Pons (tissue), 1 donor: ENCODE measurements at regions not wholly inside any gene's neighbourhood (a gene's known extent, or its start where the extent isn't known, plus 50 kb on each side); places are given as distances from the start of the nearest gene placed in this dataset.
"Not testable (repeated sequence)": the region's sequence is repeated elsewhere in the genome, so short reads cannot be mapped to it uniquely, and the experiment has no call there.

Source experiments
- DNase-seq: peaks from one replicate; pipeline ENCODE4 v3.0.0-alpha.2; 2016; ENCODE audit warnings: low spot score

DNA sequence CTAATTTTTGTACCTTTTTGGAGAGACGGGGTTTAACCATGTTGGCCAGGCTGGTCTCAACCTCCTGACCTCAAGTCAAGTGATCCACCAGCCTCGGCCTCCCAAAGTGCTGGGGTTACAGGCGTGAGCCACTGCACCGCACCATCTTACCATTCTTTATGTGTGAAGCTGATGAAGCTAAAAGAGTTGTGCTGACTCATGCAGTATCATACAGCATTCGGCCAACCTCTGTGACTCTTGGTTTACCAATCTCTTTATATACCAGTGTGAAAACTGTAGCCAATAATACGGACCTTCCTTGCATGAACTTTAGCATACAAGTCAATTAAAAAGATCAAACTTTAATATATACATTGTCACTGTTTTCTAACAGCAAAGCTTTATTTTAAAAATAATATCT lies 878.2 kb upstream of the MBL2 start:
- DNase-seq: no peak

DNA sequence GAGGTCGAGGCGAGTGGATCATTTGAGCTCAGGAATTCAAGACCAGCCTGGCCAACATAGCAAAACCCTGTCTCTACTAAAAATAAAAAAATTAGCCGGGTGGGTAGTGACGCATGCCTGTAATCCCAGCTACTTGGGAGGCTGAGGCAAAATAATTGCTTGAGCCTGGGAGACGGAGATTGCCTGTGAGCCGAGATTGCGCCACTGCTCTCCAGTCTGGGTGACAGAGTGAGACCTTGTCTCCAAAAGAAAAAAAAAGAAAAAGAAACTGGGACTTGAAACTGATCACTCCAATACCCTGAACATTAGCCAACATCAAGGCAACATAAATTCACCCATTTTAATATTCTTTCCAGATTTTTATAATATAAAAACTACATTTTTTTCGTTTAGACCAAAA lies 874.6 kb upstream of the MBL2 start:
- not testable (repeated sequence) for DNase-seq

DNA sequence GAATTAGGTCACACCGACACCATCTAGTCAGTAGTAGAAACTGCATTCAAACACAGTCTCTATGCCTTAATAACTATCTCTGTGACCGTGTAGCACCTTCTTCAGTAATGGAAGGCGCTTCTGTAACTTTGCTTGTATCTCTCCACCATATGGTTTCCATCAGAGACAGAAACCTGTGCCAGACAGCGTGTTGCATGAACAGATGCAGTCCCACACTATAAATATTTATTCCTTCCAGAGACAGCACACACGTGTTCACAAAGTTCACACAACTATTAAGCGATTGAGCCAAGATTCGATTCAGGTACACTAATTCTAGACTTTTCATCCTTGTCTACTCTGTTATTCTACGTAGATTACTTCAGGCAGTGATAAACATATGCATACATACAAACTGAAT lies 873.9 kb upstream of the MBL2 start:
- DNase-seq: no peak

DNA sequence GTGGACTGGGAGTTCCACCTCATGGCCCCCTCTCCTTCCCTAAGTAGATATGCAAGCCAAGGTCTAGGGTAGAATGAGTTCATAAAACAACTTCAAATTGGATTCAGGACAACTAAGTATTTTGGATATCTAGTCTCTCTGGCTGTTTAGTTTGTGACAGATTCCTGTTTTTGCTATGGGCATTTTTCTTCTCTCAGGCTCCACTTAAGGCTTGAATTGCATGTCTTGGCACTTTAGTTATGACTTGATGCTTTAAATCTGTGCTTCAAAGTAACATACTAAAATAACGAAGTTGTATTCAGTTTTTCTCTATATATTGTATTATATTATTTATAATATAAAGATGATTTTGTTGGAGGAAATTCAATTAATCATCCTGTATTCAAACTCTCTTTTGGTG lies 873.4 kb upstream of the MBL2 start:
- no peak for DNase-seq

DNA sequence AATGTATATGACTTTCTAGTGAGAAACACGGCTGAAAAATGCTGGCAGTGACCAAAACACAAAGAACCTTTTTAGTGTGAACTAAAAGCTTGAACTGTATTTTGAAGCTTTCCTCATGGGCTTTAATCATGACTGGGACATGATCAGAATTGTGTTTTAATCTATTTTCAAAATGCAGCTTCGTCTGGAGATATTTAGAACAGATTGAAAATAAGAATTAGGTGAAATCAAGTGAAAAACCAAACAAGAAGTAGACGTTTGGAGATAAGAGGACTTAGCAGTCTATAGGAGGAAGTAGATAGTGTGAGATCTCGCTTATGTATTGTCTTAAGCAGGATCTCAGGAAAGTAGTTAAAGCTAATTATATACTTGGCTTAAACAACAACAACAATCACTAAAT lies 865.4 kb upstream of the MBL2 start:
- no peak for DNase-seq

DNA sequence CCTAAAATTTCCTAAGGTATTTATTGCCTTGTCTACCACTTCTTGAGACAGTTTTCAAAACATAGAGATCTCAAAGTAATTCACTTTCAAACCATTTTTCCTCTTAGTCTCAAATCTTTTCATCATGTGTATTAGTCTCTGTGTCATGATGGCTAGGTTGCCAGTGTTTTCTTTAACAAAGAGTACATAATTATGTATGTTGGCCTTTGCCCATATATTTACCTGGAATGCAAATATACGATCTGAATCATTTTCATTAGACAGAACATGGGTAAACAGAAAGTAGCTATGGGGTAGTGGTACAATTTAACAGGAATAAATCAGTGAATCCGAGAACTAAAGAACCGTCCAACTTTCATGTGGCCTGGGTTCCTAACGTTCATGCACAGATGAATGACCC lies 852.1 kb upstream of the MBL2 start:
- DNase-seq: no peak

DNA sequence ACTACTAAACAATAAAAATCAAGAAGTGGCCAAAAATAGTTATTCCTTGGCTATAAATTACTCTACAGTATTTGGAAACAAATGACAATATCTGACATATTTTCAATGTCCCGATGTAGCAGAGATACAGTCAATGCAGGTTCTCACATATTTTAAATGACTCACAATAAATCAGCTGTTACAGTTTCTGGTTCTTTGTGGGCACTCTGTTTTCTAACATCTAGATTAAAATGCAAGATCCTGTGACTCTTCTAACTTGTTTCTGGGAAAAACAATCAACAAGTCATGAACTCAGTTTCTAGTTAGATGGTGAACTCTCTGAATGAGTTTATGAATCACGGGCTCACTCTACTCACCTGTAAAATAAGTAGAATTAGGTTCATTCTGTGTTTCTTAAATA lies 849.6 kb upstream of the MBL2 start:
- DNase-seq: no peak

DNA sequence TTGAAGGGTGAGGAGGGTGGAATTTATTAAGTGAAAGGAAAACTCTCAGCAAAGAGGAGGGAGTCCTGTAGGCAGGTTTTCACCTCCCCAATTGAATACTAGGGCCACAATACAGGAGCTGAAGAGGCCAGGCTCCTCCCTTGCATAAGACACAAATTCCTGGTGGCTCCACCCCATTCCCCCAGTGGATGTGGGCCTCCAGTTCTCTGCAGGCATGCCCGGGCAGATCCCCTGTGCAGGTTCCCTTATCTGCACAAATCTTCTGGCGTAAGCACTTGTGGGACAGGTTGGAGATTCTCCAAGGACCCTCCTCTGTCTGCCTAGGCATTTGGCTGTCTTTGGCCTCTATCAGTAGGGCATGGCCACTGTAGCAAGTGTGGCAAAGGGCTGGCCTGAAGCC lies 847.1 kb upstream of the MBL2 start:
- DNase-seq: no peak

DNA sequence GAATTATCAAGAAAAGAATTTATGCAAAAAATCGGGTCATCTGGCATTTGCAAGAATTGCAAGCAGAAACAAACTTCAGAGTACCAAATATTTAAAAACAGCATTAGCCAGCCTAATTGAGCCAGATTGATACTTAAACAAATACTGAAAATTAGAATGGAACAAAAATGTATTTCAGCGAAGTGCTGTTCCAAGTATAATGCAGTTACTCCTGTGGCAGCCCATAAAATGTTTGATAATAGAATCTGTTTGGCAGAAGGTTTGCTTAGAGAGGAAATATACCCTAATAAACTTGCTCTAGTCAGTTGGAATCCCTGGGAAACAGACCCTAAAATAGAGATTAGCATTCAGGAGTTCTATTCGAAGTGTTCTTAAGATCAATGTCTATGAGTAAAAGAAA lies 835.1 kb upstream of the MBL2 start:
- DNase-seq: no peak

DNA sequence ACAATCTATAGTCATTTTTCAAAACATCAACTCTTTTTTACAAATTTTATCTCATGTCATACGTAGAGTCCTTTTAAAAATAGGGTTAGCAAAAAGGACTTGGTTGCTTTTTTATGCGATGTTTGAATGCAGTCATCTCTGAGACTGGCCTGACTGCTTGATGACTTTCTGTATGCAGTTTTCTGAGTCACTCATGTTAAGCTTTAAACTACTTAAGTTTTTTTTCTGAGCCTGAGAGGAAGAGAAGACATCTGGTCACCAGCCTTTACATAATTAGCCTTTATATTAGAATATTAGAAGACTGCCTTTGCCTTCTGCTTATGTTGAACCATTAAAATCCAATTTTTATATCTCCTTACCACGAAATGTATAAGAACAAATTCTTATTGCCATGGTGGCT lies 834.4 kb upstream of the MBL2 start:
- no peak for DNase-seq

DNA sequence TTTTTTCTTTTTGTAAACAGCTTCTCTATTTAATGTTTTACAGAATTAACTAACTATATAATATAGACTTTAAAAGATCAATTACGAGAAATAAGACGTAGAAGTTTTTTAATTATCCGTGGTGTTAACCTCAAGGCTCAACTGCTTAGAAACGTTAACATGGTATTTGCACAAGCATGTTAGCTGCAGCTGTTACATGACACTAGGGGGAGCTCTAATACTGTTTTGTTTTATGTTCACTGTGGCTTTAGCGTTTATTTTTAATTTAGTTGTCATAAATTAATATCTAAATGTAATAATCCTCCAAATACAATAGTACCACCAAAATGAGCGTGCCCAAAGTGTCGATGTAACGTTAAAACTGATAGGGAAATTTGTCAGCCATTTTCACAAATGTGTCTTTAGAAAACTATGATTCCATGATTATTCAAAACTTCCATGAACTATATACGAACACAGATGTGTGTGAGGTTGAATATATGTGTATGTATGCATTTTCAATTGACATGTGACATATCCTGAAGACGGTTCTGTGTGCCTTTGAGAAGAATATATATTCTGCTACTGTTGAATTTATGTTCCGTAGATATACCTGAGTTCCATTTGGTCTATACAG lies 828.8 kb upstream of the MBL2 start:
- DNase-seq: peak; percentile 49

DNA sequence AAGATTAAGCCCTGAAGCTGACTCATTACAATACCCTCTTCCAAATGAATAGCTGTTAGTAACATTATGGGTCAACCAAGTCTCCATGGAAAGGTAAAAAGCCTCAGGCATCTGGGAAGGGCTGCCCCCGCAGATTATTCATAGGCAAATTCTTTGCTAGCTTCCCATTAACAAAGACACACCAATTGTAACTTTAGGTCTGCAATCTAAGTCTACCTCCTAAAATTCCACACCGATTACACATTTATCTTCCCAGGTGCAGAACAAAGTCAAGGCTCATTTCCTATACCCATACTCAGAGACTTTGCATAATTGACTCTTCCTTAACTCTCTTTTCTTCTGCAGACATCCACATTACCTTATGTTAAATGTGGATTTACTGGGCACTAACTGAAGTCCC lies 826.3 kb upstream of the MBL2 start:
- DNase-seq: no peak

DNA sequence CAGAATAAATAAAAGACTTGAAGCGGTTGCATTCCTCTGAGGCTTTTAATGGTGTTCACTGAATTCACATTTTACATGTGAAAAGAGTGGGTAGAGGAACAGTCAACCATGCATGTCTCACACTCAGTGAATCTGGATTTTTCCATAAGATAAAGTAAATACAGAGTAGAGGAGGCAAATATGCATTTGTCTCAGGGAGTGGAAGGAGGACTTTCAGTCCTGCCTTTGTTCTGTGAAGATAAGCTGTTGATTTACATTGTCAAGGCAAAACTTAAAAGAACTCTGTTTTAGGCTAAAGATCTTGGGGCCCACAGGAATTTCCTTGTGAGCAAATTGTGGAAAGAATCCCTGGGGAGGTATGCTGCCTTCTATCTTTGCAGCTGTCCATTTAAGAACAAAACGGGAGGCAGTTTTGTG lies 825.3 kb upstream of the MBL2 start:
- no peak for DNase-seq

DNA sequence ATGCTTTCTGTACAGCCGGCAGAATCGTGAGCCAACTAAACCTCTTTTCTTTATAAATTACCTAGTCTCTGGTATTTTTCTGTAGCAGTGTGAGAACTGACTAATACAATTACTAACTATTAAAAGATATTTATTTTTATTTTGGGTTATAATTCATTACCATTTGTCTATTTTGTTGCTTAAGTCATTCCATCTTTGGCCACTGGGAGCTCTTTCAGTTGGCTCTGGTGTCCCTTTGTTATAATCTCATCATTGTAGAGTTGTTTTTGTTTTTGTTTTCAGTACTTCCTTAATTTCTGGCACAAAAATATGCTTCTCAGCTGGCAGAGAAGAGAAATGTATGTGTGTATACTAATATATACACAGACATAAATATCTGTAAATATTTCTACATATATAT lies 807.9 kb upstream of the MBL2 start:
- no peak for DNase-seq

DNA sequence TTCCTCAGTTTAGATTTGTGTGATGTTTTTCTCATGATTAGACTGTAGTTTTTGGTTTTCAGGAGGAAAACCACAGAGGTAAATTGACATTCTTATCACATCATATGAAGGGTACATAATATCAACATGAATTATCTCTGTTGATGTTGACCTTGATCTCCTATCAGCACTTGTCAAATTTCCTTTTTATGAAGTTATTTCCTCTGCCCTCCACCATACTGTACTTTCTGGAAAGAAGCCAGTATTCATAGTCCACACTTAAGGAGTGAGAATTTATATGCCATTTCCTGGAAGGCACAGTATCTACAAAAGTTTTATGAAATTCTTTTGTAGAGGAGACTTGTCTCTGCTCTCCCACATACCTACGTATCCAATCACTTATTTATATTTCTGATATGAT lies 807.2 kb upstream of the MBL2 start:
- DNase-seq: no peak

DNA sequence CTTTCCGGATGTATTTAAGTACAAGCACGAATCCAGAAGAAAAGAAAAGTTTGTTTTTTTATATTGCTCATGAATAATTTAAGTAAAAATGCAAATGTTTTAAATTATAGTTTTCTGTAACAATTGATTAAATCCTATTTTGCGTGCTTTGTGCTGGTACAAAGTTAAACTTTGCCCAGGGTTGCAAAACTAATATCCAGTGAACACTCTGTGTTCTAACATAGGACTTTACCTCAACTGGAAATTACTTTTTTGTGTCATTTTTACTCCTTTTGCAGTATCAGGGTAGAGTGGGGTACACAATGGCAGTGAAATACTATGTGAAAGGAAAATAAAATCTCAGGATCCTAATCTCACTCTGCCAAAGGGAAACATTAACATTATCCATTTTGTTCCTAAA lies 801.4 kb upstream of the MBL2 start:
- DNase-seq: no peak

DNA sequence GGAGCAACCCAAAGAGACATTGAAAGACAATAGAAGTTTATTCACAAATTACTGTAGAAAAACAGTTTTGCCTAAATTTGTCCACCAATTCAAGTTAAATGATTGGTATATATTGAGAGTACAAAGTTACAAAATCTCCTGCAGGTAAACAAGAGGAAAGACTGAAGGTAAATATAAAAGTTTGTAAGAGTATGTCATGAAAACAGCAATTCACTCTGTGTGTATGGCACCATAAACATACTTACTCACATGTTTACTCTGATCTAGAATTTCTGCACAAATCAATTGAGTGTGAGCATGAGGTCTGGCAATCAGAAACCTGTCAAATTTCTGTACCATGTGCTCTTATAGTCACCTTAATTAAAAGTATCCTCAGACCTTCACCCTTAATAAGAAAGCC lies 800.9 kb upstream of the MBL2 start:
- no peak for DNase-seq

DNA sequence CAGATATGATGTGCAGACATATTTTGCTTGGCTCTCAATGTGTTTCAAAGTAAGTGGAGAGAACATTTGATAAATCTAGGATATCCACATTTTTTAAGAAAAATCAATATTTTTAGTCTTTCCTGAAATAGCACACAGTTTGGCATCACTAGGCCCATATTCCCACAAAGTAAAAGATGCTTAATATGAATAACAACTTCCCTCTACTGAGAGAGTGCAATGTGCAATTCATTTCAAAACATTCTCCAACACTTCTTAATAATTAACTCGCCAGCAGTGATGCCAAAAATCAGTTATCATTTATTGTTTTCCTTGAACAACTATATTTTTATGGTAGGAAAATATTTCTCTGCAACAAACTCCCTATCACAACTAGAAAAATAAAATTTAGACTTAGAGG lies 800.2 kb upstream of the MBL2 start:
- DNase-seq: no peak

DNA sequence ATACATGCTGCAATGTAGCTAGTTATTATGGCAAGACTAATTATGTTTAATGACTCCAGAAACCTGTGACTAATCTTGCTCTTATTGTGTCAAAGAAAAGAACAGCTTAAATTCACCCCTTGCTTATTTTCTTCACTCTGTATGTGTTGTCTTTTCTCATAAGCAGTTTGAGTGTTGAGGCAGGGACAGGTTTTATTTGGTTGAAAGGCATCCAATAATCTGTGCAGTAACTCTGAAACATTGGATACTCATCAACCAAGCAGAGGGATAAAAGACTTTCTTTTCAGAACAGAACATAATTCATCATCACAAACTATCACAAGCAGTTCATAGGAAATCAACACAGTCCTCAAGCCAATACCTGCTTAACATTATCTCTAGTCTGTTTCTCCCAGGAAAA lies 797.6 kb upstream of the MBL2 start:
- no peak for DNase-seq

DNA sequence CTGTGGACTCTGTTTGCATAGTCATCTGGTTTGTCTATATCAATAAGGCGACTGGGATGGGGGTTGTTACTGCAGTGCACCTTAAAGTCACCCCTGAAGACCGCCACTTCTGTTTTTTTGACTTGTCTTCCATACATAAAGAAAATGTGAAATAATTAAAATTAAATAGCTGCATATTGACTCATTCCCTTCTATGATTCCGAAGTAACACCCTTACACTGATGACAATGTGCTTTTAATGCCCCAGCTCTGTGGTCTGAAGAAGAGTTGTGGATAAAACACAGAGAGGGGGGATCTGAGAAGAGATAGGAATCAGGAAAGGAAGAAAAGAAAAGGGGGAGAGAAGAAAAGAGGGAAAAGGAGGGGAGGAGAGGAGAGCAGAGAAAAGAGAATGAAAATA lies 796.9 kb upstream of the MBL2 start:
- no peak for DNase-seq

DNA sequence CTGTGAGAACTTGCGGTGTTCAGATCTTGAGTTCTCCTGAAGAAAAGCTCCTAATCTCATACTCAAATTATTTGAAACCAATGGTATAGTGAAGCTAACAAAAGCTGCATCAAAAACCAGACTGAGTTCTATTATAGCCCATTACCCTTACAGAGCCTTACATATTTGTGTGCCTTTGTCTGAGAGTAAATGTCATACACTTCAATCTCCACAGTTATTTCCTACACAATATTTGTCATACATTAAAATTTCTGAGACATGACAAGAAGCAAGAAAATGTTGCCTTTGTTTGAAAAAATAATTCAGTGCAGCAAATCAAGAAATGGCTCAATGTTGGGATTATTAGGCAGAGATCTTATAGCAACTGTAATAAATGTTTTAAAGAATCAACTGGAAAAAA lies 776.1 kb upstream of the MBL2 start:
- no peak for DNase-seq

DNA sequence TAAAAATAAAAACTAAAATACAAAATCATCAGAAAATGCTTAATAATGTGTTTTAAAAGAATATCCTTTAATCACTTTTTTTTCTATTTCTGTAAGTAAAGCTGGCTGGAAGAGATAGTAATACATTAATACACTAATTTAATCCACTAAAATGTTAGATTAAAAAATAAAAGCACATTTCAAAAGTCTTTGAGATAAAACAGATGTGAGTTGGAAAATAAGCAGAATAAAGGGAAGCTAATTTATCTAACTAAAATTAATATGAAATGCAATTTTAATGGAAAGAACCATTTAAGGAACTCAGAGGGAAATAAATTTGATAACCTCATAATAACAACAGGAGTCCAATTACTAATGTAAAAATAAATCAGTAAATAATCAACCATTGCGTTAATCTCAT lies 774.8 kb upstream of the MBL2 start:
- no peak for DNase-seq

DNA sequence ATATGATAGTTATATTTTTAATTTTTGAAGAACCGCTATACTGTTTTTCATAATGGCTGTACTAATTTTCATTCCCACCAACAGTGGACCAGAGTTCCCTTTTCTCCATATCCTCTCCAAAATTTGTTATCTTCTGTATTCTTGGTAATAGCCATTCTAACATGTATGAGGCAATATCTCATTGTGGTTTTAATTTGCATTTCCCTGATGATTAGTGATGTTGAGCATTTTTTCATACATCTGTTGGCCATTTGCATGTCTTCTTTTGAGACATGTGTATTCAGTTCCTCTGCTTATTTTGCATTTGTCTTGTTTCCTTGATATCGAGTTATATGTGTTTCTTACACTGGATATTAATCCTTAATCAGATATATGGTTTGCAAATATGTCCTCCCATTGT lies 770.8 kb upstream of the MBL2 start:
- DNase-seq: no peak

DNA sequence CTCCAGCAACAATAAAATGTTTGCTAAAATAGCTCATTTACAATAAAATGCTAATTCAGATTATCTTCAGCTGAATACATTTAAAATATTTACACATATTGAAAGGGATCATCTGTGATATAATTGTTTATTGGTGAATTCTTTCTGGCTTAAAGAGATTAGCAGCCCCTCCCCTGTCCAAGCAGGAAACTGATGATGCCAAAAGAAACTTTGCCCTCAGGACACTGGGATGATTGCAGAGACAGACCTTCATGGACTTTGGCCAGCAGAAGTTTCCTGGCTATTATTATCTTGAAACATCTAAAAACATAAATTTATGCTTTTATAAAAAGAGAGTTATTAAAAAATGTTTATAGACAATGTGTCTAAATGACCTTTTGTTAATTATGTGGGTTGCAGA lies 764.9 kb upstream of the MBL2 start:
- DNase-seq: no peak

DNA sequence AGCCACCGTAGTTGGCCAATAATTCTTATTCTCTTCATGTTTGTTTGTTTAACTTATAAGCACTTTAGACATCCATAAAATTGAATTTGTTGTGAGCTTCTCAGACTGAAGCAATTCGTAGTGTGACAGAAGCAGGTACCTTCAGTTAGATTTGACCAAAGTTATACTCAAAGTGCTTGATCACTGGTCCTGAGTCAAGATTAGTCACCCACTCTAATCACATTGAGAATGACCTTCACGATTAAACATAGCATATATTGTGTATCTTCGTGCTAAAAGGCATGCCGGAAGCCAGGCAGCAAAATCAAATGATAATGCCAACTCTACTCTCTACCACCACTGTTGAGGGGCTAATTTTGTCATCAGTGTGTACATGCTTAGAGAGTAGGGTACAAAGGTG lies 763.7 kb upstream of the MBL2 start:
- DNase-seq: no peak
